Fibroblast of skin of scalp (primary cell): ENCODE measurements at regions not wholly inside any gene's neighbourhood (a gene's known extent, or its start where the extent isn't known, plus 50 kb on each side); places are given as distances from the start of the nearest gene placed in this dataset.
A peak's percentile ranks its signal among the peaks of the same experiment; 100 is the strongest.

Experiments
- DNase-seq: peaks from one replicate; pipeline ENCODE4 v3.0.0-alpha.2; 2013

GRCh38 chr12:24200010-24200409 lies 250.5 kb upstream of the SOX5 start:
- no peak for DNase-seq

DNA sequence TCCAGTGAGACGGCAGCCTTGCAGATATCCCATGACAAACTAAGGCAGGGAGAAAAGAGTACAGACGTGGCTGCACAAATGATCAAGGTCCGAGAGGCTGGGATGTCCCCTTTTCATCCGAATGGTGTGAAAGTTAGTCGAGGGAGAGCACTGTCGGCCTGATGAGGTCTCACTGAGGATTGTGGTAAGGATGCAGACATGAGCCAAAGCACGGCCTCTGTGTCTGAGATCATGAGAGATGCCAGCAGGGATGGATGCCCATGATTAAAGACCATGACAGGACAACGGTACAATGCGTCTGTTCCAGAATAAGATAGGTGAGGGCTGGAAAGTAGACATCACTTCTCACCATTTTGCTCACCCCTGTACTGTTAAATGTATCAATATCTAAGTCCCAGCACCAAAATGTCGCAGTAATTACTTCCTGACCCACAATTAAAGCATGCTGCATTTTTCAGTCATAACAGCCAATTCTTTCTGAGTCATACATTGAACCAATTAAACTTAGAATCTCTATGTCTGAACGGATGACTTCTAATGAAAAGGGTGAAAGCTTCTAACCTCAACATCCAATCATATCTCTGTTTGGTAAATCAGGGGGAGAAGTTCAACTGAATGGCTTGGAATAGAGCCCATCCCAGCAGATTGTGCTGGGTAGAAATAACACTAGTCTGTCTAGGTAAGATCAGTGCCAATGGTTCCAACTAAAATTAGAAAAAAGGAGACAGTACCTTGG lies 249.6 kb upstream of the SOX5 start:
- no peak for DNase-seq

DNA sequence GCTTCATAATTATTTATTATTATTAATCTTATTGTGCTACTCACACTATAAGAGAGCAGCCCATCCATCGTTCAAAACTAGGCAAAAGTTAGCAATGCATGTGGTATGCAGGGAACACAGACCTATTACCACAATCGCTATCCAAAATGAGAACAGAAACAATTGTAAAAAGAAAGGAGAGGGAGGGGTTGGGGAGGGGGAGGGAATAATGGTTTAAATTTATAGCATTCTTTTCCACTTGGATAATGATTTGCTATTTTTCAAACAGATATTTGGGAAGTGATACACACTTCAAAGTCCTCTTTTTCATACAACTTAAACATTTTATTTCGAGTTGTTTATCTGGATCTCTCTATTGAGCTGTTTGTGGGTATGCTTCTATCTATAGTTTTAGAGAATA lies 248.6 kb upstream of the SOX5 start:
- DNase-seq: peak; percentile 2

DNA sequence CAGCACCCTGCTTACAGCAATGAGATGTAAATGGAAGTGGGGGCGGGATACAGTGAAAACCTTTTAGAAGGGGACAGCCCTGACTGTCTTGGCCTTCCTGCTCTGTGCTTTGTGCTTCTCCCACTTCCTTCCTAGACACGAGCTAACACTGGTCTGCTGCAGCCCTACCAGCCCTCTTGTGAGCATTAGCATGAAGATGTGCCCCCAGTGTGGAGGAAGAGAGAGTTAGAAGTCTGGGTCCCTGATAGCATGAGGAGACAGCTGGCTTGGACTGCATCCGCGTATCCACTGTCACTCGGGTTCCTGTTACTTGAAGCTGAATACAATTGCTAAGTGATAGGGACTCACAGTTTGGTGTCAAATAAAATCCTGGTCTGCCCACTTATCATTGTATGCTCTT lies 248.1 kb upstream of the SOX5 start:
- no peak for DNase-seq

DNA sequence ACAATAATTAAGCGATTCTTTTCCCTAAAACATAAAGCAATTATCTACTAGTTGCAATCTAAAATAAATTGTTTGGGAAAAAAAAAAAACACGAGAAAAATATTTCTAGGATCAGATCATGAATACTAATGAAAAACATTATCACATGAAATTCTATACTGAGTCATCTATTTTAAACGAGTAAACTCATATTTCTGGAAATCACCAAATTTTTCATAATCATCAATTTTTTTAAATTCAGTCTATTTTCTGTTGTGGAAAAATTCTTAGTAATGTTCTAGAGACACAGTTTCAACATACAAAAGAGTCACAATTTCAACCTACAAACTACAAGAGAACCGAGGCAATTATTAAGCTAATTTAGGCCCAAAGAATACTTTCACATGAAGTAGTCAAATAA lies 245.6 kb upstream of the SOX5 start:
- no peak for DNase-seq

- DNase-seq: no peak
These were observed 241.6 kb upstream of the SOX5 start for GRCh38 chr12:24191117-24191516.

GRCh38 chr12:24185782-24186181 lies 236.3 kb upstream of the SOX5 start:
- no peak for DNase-seq

GRCh38 chr12:24177889-24178288 lies 228.4 kb upstream of the SOX5 start:
- DNase-seq: no peak

DNA sequence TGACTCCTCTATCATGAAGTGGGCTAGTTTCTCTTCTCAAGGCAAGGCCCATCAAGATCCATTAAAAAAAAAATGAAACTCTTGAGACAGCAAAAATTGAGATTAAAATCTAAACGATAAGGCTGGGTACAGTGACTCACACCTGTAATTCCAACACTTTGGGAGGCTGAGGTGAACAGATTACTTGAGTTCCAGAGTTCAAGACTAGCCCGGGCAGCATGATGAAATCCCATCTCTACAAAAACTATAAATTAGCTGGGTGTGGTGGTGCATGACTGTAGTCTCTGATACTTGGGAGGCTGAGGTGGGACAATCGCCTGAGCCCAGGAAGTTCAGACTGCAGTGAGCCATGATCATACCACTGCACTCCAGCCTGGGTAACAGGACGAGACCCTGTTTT lies 226.5 kb upstream of the SOX5 start:
- DNase-seq: no peak

DNA sequence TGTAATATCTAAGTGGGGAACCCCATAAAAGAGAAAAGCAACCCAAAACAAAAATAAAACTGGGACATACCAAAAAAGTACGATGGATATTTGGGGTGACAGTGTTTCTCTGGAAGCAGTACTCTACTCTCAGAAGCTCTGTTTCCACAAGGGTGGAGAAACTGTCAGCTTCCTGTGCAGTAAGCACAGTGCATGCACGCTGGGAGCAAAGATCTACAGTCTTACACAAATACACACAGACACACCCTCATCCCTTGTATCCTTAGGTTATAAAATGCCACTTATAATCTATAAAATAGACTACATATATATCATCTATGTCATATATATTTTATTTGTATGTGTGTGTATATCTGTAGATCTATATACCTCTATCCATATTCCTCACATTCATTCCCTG lies 225.8 kb upstream of the SOX5 start:
- no peak for DNase-seq

DNA sequence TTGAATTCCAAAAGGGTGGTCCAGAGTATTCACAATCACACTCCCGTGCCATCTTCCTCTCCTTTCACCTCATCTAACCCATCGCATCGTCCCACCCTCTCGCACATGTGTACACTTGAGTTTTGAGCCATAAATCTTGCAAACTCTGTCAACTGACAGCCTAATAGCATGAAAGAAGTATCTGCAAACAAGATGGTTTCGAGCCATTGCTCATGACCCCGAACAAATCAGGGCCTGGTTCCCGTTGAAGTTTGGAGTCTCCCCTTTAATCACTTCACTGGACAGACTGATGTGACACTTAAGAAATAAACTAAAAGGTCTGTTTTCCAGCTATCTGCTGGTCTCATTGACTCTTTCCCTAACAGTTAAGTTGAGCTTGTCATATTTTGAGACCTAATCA lies 223.6 kb upstream of the SOX5 start:
- no peak for DNase-seq

- DNase-seq: no peak
These were observed 223.2 kb upstream of the SOX5 start for GRCh38 chr12:24172773-24173066.

DNA sequence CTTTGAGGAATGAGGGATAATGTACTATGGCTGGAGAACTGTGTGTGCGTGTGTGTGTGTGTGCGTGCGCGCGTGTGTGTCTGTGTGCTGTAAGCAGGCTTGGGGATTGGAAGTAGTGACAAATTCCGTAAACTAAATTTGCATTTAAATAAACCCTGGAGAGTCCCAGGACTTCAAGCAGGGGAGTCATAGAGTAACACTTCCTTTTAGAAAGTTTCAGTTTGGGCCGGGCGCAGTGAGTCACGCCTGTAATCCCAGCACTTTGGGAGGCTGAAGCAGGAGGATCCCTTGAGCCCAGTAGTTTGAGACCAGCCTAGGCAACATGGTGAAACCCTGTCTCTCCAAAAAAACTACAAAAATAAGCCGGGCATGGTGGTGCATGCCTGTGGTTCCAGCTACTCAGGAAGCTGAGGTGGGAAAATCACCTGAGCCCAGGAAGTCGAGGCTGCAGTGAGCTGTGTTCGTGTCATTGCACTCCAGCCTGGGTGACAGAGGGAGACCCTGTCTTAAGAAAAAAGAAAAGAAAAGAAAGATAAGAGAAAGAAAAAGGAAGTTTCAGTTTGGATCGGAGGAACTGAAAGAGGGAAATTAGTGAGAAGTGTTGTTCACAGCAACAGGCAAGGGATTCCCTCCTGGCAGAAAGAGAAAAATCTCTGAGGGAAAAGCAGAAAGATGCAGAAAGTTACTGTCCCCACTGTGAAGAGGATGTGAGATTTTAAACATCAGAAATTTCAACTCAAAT lies 222.7 kb upstream of the SOX5 start:
- DNase-seq: no peak

GRCh38 chr12:24155042-24155441 lies 205.6 kb upstream of the SOX5 start:
- DNase-seq: no peak

DNA sequence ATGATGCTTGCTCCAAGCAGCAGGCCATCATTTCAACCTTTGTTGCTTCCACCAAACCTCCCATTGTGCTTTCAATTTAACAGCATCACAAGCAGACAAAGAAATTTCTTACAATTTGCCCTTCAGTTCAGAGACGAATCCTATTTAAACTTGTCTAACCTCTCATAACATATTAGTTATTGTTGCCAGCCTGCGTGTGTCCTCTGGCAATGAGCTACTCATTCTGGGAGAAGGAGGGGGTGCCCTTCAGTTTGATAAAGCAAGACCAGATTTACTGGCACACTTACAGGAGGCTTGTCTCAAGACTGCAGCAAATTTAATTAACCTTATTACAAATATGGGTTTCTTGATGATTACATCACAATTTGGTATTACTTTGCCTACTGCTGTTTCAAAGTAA lies 203.6 kb upstream of the SOX5 start:
- no peak for DNase-seq

- DNase-seq: no peak
These were observed 202.8 kb upstream of the SOX5 start for GRCh38 chr12:24152270-24152669.

- DNase-seq: no peak
These were observed 194.5 kb upstream of the SOX5 start for GRCh38 chr12:24143928-24144327.

- DNase-seq: no peak
These were observed 189.6 kb upstream of the SOX5 start for GRCh38 chr12:24139035-24139434.

- no peak for DNase-seq
These were observed 188.6 kb upstream of the SOX5 start for GRCh38 chr12:24138041-24138440.

GRCh38 chr12:24135158-24135850 lies 185.8 kb upstream of the SOX5 start:
- DNase-seq: no peak

GRCh38 chr12:24134092-24134491 lies 184.6 kb upstream of the SOX5 start:
- no peak for DNase-seq

GRCh38 chr12:24133384-24133783 lies 183.9 kb upstream of the SOX5 start:
- no peak for DNase-seq

DNA sequence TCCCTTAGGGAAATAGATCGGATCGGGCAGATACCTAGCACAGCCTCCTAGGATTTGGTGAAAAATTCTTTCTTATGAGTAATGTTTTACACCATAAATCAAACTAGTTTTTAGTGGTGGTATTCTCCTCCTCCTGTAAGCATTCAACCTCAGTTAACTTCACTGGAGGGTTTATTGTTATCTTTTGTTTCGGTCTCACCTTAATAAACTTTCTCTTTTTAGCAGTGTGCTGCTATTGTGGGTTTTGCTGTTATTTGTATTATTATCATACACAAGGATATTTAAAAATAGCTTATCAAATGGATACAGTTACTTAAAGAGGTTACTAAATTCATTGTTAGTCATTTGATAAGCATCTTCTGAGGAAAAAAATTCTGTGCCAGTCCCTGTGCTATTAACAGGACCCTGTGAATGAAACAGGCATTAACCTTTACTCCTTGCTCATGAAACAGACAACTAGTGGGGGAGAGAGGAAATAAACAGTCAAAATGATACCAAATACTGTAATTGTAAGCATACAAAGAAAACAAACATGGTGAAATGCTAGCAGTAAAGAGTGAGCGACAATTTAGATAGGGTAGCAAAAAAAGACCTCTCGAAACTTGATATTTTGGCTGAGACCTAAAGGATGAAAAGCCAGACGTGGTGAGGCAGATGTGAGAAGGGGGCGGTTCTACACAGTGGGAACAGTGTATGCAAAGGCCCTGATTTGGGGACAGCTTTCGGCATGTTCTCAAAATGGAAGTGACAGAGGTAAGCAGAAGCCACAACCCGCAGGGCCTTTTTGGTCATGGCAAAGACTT lies 178.7 kb upstream of the SOX5 start:
- DNase-seq: no peak
